GM18907 (cell line): ENCODE measurements at regions not wholly inside any gene's neighbourhood (a gene's known extent, or its start where the extent isn't known, plus 50 kb on each side); places are given as distances from the start of the nearest gene placed in this dataset.
"Not testable (repeated sequence)": the region's sequence is repeated elsewhere in the genome, so short reads cannot be mapped to it uniquely, and the experiment has no call there.

Experiments
- ATAC-seq: cut with Tn5 transposase; IDR thresholded peaks from one replicate; pipeline ENCODE4 v1.9.1; 2021; ENCODE audit warnings: mild to moderate bottlenecking, moderate library complexity; ENCODE audit not compliant: unreplicated experiment

- no peak for ATAC-seq
Observed at GRCh38 chr1:147071142-147071541, 101.1 kb downstream of the PRKAB2 start.

- ATAC-seq: no peak
Observed at GRCh38 chr1:147062956-147063355, 109.3 kb downstream of the PRKAB2 start.

- not testable (repeated sequence) for ATAC-seq
Observed at GRCh38 chr1:147061880-147062279, 110.4 kb downstream of the PRKAB2 start.

- ATAC-seq: no peak
Observed at GRCh38 chr1:147053269-147053668, 115.1 kb downstream of the NBPF12 start.

- no peak for ATAC-seq
Observed at GRCh38 chr1:147052677-147053076, 114.6 kb downstream of the NBPF12 start.

- no peak for ATAC-seq
Observed at GRCh38 chr1:147052143-147052542, 114.0 kb downstream of the NBPF12 start.

- no peak for ATAC-seq
Observed at GRCh38 chr1:147051136-147051535, 113.0 kb downstream of the NBPF12 start.

- no peak for ATAC-seq
Observed at GRCh38 chr1:147050654-147051053, 112.5 kb downstream of the NBPF12 start.

GRCh38 chr1:147046863-147047394, 108.8 kb downstream of the NBPF12 start:
- not testable (repeated sequence) for ATAC-seq

GRCh38 chr1:147046189-147046862, 108.2 kb downstream of the NBPF12 start:
- ATAC-seq: no peak
